ENCODE measurements at regions not wholly inside any gene's neighbourhood (a gene's known extent, or its start where the extent isn't known, plus 50 kb on each side); places are given as distances from the start of the nearest gene placed in this dataset.

DNA sequence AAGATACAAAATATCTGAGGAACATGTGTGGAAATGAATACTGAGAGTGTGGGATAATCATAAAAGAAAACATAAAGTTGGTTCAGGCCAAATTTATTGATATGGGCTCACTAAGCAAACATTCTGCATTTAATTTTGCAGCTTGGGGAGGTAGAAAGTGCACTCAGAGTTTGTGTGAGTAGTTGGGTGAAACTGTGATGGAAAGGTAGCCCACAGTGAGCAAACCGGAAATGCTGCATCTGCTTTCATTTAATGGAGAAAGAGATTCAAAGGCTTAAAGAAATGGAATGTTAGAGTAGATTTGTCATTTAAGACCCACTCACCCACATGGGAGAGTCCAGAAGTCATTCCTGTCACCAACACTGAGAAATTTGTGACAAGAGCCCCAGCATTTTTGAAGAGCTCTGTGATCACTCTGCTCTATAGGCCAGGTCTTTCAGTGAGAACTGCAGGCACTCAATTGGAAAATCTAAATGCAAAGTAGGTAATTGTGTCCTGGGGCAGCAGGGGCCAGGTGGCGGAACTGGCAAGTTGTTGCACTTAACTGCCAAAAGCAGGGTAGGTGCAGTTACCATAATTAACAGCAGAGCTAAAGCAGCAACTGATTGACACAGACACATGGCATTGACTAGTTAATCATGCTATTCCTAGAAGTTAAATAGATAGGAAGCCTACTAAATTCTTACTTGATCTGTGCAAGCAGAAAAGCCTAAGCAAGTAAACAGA lies 1228.3 kb upstream of the PCDH20 start:
- DNase-seq (ENCODE audit: low read depth), result no peak

DNA sequence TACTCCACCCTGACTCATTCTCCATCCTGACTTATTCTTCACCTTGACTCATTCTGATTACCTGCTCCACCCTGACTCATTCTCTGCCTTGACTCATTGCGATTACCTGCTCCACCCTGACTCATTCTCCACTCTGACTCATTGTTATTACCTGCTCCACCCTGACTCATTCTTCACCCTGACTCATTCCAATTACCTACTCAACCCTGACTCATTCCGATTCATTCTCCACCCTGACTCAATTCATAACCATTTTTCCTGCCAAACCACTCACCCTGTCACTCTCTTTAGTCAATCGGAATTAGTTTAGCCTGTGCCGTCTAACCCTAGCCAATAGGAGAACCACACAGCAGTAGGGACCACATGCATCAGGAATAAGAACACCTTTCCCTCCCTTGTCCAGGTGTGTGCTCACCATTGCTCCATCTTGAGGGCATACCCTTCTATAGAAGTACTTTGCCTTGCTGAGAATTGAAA lies 1227.4 kb upstream of the PCDH20 start:
- no peak for DNase-seq (ENCODE audit: low read depth)

DNA sequence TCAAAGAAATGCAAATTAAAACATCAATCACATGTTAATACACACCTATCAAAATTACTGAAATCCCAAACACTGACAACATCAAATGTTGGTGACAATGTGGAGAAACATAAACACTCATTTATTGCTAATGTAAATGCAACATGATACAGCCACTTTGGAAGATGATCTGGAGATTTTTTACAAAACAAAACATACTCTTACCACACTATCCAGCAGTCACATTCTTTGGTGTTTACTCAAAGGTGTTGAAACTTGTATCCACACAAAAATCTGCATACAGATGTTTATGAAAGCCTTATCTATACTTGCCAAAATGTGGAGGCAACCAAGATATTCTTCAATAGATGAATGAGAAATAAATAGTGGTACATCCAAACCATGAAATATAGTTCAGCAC lies 1219.5 kb upstream of the PCDH20 start:
- no peak for DNase-seq (ENCODE audit: low read depth)

DNA sequence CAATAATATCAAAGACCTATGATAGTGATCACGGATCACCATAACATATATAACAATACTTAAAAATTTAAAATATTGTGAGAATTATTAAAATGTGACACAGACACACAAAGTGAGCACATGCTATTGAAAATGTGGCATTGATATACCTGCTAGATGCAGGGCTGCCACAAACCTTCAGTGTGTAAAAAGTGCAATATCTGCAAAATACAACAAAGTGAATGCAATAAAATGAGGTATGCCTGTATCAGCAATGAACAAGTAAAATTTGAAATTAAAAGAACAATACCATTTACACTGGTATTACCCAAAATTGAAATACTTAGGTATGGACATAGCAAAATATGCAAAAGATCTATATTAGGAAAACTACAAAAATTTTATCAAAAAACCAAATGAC lies 1217.8 kb upstream of the PCDH20 start:
- DNase-seq (ENCODE audit: low read depth), result no peak

DNA sequence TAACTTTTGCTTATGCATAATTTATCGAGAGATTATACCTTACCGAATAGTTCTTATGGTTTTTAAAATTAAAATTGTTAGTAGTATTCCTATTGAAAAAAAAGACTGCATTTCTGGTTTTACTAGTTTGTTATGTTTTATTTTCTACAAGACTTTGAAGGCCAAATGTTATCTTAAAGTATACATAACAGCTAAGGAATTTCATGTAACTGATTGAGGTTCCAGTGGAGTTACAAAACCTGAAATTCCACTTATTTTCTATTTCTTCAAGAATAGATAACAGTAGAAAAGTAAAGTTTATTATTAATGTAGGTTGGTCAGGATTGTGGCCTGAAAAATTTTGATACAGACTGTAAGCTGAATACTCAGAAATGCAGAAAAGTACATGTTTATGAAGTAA lies 1216.0 kb upstream of the PCDH20 start:
- DNase-seq (ENCODE audit: low read depth), result no peak

DNA sequence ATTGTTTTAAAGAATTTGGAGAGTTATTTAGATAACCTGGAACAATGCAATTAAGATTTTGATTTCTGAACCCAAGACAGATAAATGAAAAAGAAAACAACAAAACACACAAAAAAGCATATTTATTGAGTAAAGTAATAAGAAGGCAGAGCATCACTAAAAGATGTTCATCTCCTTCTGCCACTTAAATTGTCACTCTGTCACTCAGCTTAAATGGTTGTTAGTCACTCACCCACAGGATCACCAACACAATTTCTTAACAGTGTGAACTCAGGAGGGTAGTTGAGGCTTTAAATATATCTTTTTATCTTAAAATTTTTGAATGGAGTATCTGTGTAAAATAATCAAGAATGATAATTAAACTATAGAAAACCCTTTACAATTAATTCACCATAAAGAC lies 1215.5 kb upstream of the PCDH20 start:
- no peak for DNase-seq (ENCODE audit: low read depth)

DNA sequence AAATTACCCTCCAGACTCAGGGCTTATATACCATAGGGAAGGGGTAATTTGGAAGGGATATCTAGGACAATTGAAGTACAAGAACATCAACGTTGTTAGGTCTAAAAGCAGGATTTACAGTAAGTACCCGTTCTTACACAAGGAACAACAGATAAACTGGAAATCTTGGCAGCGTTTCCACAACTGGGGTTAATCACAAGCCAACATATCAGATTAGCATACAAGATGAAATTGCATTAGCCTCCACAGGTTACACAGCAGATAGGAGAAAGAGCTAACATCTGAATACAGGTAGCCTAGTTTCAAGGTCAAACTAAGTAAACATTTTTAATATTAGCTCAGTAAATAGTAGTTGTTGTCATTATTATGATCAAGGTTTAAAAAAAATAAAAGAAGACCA lies 1214.0 kb upstream of the PCDH20 start:
- DNase-seq (ENCODE audit: low read depth), result no peak

DNA sequence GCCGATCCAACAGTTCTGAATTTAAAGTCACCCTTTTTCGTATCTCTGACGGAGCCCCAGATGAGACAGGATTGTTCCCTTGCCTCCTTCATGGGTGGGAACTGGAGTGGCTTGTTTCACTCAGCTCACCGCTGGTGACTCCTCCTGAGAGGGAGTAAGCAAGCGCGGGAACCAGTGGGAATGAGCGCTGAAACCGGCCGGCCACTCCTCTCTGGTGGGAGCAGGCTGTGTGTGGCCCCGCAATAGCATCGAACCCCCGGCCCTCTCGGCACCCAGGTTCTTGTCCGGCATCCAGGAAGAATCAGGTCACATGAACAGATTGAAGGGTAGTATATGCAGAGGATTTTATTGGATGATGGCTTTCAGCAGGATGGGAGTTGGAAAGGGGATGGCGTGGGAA lies 1211.6 kb upstream of the PCDH20 start:
- no peak for DNase-seq (ENCODE audit: low read depth)

DNA sequence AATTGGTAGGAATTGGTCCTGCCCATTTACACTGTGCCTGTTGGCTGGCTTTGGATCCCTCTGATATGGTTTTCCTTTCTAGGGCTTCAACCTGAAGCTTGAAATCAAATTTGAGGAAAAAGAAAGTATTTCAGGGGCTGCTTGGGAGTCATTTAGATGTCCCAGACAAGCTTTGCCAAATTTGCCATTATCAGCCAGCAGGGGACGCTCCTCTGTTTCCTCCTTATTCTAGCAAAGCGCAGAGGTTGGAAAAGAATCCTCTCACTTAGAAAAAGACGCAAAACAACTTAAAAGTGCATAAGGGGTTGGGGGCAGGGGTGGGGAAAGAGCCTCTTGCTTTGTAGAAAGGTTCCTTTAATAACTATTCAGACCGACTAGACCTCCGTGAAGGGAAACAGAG lies 1211.1 kb upstream of the PCDH20 start:
- DNase-seq (ENCODE audit: low read depth), result no peak

DNA sequence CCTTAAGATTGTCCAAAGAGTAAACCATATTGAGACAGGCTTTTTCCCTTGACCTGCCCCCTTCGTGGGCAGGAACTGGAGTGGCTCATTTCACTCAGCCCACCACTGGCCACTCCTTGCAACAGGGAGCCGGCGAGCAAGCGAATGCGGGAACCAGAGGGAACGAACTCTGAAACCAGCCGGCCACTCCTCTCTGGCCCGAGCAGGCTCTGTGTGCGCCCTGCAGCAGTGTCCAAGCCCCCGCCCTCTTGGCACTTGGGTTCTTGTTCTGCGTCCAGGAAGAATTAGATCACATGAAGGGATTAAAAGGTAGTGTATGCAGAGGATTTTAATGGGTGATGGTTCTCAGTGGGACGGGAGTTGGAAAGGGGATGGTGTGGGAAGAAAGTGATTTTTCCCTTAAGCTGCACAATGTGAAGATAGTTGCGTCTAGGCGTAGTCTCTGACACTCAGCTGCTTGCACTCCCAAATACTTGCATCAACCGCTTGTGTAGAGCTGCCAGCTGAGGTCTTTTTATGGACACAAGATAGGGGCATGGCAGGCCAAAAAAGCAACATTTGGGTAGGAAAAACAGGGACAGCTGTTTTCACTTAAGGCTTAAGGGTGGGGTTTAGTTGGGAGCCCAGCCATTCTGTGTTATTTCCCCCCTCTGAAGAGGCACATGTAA lies 1209.7 kb upstream of the PCDH20 start:
- no peak for DNase-seq (ENCODE audit: low read depth)

DNA sequence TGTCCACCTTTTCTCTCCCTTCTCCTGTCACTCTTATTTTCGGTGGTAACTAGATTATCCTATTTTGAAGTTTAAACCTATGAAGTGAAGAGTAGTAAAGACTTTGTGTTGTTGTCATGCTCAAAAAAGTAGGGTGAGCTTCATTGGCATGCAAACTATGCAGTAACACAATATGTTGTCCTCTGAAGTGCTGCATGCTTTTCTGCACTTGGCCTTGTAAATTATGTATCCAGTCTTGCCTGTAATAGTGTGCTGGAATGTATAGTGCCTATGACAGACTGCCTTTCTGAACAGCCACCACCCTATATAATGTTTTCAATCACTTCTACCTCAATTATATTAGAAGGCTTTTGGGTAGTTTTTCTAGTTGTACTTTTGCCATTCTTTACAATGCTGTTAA lies 1198.2 kb upstream of the PCDH20 start:
- DNase-seq (ENCODE audit: low read depth), result no peak

DNA sequence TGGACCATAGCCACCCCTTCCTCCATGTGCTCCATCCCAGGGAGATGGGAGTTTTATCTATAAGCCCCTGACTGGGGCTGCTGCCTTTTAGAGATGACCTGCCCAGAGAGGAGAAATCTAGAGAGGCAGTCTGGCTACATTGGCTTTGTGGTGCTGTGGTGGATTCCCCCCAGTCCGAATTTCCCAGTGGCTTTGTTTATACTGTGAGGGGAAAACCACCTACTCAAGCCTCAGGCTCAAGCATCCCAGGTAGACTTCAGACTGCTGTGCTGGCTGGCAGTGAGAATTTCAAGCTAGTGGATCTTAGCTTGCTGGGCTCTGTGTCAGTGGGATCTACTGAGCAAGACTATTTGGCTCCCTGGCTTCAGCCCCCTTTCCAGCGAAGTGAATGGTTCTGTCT lies 1195.7 kb upstream of the PCDH20 start:
- no peak for DNase-seq (ENCODE audit: low read depth)

DNA sequence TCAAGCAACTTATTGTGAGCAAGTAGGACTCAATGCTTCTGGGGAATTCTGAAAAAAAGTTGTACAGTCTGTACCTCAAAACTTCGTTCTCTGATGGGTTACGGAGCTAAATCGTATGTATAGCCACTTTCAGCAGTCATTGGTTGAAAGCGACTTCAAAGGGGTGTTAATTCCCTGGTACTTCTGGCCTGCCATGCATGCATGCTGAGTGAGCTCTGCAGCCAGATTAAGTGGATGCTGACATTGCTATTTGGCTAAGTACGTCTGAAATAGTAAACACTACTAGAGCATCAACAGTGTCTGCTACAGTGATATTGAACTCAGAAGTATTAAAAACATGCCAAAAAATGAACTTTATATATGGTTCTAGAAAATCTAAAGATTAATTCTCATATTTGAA lies 1183.1 kb upstream of the PCDH20 start:
- DNase-seq (ENCODE audit: low read depth), result no peak

DNA sequence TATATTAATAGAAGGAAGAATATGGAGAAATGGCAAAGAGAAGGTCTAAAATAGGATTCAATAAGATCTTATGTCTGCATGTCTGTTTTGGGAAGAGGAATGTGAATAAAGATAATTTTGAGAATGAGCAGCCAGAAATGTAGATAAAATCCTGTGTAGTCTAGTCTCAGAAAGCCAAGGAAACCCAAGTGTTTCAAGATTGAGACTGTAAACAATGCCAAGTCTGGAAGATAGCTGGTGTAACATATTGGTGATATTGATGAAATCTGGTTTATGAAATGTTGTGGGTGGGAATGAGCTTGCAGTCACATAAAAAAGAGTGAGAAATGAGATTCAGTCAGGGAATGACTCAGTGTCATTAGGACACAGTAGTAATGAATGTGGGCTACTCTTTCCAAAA lies 1180.3 kb upstream of the PCDH20 start:
- no peak for DNase-seq (ENCODE audit: low read depth)

DNA sequence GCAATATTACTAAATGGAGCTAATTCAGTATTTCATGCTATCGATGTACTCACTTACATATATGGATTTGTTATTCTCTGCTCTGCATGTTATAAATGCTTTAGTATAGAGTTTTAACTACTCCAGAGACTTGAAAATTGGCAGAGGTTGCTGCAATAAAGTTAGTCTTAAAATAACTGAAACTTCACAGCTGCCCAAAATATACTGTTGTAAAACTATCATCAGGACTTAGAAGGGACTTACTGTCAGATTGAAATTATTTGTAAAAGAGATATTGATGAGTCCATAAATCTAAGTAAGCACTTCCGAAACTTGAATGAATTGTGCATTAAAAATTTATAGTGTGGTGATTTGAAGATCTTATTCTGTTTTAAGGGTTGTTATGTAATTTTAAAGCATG lies 1178.2 kb upstream of the PCDH20 start:
- no peak for DNase-seq (ENCODE audit: low read depth)

DNA sequence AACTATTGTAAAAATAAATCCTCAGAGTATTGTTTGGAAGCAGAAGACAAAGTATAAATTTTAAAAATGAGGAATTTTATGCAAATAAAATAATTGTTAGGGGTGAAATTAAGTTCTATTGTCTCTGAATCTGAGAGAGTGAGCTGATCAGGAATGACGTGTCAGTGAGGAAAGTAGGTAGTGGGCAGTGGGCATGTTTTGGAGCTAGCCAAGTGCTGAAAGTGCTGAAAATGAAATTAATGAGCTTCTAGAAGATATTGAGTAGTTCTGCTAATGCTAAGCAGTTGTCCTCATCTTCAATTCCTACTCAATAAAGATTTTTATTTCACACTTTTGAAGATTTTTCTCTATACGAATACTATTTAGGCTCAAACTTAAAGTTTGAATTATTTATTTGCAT lies 1167.8 kb upstream of the PCDH20 start:
- no peak for DNase-seq (ENCODE audit: low read depth)

DNA sequence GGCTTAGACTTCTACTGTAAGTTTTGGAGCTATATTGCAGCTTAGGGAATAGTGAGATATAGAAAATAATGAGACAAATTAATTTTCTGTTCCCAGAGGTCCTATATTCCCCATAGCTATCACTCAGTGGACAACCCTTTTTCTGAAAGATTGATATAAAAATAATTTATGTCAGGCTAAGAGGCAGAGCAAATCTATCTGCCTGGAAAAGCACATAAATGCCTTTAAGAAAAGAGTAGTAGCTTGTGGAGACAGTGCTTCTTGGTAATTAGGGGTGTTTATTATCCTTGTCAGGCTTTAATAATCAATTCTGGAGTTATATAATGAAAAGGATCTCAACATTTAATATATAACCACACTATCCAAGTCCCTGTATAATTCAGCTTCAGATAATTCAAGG lies 1162.8 kb upstream of the PCDH20 start:
- DNase-seq (ENCODE audit: low read depth), result no peak

DNA sequence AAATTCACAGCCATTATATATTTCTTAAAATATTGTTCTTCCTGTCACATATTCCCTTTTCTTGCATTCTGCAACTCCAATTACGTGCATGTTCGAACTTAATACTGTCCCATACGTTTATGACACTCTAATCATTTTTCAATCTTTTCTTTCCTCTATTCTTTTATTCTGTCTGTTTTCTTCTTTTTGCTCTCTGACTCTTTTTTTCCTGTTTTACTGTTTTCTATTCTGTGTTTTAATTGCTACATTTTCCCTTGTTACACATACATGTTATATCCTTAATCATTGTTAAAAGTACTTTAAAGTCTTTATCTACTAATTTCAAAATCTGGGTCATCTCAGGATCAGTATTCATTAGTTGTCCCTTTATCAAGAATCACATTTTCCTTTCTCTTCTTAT lies 1149.1 kb upstream of the PCDH20 start:
- DNase-seq (ENCODE audit: low read depth), result no peak

DNA sequence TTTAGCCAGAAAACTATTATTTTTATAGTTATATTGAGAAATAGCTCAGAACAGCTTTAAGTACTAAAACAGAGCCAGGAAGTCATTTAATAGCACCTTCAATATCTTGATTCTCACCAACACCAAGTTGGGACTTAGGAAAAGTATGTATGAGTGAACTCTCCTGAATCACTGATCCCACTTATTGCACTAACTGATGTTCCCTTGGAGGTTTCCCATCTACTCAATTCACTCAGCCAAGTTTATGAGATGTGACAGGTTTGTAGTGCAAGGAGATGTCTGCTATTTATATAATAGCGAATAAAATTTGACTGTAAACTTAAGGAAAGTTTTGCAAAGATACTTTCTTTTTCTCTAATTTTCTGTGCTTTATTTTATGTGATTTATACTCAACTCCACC lies 1147.6 kb upstream of the PCDH20 start:
- DNase-seq (ENCODE audit: low read depth), result no peak

DNA sequence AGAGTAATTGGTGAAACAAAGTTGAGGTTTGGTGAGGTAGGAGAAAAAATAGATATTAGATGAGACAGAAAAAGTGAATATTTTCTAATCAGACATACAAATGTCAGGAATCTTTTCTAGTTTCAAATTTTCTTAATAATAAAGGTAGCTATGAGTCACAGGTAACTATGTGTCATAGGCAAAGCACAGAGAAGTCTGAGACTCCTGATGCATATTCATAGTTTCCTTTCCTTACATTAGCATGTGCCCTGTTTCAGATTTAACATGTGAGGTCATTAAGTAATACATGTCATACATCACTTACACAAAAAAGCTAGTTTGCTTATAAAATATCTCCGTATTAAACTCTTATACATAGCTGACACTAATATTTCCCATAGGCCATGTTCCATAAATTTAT lies 1141.3 kb upstream of the PCDH20 start:
- peak; percentile 1 for DNase-seq (ENCODE audit: low read depth)

DNA sequence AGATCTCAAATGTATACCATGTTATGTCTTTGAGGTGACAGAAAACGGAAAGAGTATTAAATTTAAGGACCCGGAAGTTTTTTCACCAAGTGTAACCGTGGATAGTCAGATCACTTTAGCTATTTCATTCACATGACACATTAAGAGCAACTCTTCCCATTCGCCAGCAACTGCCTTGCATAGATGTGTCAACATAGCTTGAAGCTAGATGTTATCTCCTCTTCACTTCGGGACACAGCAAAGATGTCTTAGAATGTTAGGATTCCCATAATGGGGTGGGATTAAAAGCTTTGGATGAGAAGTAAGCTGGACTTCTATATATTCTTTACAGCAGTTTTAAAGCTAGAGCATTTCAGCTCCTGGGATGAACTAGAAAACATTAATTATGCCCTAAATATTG lies 1135.9 kb upstream of the PCDH20 start:
- DNase-seq (ENCODE audit: low read depth), result no peak

DNA sequence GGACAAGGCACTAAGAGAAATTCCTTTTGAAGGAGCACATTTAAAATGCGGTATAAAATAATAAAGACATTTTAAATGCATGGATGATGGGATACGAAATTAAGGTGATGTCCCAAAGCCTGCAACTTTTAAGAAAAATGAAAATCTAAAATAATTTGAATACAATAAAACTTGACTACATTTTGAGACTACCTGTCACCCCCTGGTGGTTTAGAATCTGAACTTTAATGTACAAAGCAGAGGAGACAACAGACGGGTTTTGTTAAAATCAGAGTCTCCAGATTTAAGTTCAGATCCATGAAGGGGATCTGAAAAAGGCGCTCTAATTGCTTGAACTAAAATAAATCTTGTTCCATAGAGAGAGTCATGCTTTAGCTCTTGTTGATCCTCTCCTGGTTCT lies 1129.3 kb upstream of the PCDH20 start:
- no peak for DNase-seq (ENCODE audit: low read depth)

DNA sequence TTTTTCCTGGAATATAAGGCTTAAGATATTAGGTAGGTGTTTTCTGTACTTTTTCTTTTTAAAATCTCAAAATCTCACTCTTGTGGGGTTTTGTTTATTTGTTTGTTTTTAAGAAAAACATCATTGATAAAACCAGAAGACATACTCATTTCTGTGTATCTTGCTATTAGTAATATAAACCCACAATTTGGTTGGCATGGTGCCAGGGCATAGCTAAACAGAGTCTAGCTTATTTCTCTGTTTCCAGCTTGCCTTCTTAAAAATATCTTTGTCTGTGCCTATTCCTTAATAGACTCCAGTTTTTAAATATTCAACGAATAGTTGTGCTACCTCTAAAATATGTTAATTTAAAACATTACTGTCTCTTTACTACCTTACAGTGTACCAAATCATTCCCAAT lies 1121.9 kb upstream of the PCDH20 start:
- no peak for DNase-seq (ENCODE audit: low read depth)

DNA sequence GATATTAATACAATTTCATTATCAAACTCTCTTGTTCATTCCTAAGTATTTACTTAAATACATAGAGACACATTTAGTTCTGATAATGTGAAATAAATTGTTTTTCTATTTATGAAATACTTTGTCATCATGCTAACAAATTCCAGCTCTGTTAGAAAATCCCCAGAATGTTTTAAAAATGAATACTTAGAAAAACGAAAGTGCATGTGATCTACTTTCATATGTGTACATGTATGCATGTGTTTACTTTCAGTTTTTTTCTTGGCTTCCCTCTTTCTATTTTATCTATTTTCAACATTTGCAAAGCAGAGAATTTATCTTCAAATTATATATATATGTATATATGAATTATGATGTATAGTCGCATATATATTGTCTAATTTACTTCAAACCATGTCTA lies 1110.0 kb upstream of the PCDH20 start:
- no peak for DNase-seq (ENCODE audit: low read depth)
